Fibroblast of pulmonary artery (primary cell): ENCODE measurements at regions not wholly inside any gene's neighbourhood (a gene's known extent, or its start where the extent isn't known, plus 50 kb on each side); places are given as distances from the start of the nearest gene placed in this dataset.

Source experiments
- DNase-seq: peaks from one replicate; pipeline ENCODE4 v3.0.0-alpha.2; 2010; ENCODE audit warnings: low read depth
- H3K4me3 ChIP-seq: replicated peaks from 2 replicates; pipeline ENCODE4 v1.5.1; 2011; ENCODE audit warnings: low read depth, mild to moderate bottlenecking, control low read depth, low read length, moderate library complexity
- CTCF ChIP-seq: IDR thresholded peaks from 2 replicates; pipeline ENCODE4 v1.5.1; 2011; ENCODE audit warnings: mild to moderate bottlenecking, control low read depth, low read length, inconsistent platforms; ENCODE audit errors: missing control alignments

GRCh38 chr11:119978696-119979095 lies 159.2 kb downstream of the TRIM29 start:
- no peak for DNase-seq
- H3K4me3 ChIP-seq: no peak overlapping the region
- no peak for TF ChIP-seq CTCF

- no peak for DNase-seq
- no peak overlapping the region for H3K4me3 ChIP-seq
- no peak for TF ChIP-seq CTCF
Measured at GRCh38 chr11:119977881-119978280, 160.0 kb downstream of the TRIM29 start.

- no peak overlapping the region for H3K4me3 ChIP-seq
- no peak for TF ChIP-seq CTCF
- DNase-seq: no peak
Measured at GRCh38 chr11:119977561-119977860, 160.4 kb downstream of the TRIM29 start.

GRCh38 chr11:119976805-119977560 lies 160.9 kb downstream of the TRIM29 start:
- no peak for TF ChIP-seq CTCF
- no peak overlapping the region for H3K4me3 ChIP-seq
- no peak for DNase-seq

GRCh38 chr11:119975561-119976152 lies 162.3 kb downstream of the TRIM29 start:
- no peak for DNase-seq
- no peak for TF ChIP-seq CTCF

GRCh38 chr11:119974467-119974866 lies 163.4 kb downstream of the TRIM29 start:
- no peak overlapping the region for H3K4me3 ChIP-seq
- no peak for TF ChIP-seq CTCF
- no peak for DNase-seq

More at GRCh38 chr11:119975561-119976152, 162.3 kb downstream of the TRIM29 start:
- no peak overlapping the region for H3K4me3 ChIP-seq

GRCh38 chr11:119974051-119974450 lies 163.9 kb downstream of the TRIM29 start:
- no peak for TF ChIP-seq CTCF
- no peak overlapping the region for H3K4me3 ChIP-seq

More at GRCh38 chr11:119974051-119974450, 163.9 kb downstream of the TRIM29 start:
- DNase-seq: no peak
